ENCODE measurements at regions not wholly inside any gene's neighbourhood (a gene's known extent, or its start where the extent isn't known, plus 50 kb on each side); places are given as distances from the start of the nearest gene placed in this dataset.

- TF ChIP-seq ZFX (IDR thresholded peaks at IDR 0.05) (no peak), CTCF (conservative IDR thresholded peaks at IDR 0.05) (no peak)
- no peak overlapping the region for H3K27ac ChIP-seq
Measured at GRCh38 chr9:95648225-95648624, 131.5 kb upstream of the PTCH1 start.

- no peak for TF ChIP-seq ZFX (IDR thresholded peaks at IDR 0.05)
- TF ChIP-seq CTCF (conservative IDR thresholded peaks at IDR 0.05): no peak
- no peak overlapping the region for H3K27ac ChIP-seq
Measured at GRCh38 chr9:95645992-95646391, 129.2 kb upstream of the PTCH1 start.

GRCh38 chr9:95645579-95645978 lies 128.8 kb upstream of the PTCH1 start:
- no peak for TF ChIP-seq ZFX (IDR thresholded peaks at IDR 0.05)
- no peak for TF ChIP-seq CTCF (conservative IDR thresholded peaks at IDR 0.05)
- no peak overlapping the region for H3K27ac ChIP-seq

- H3K27ac ChIP-seq: no peak overlapping the region
- TF ChIP-seq CTCF (conservative IDR thresholded peaks at IDR 0.05): no peak
- no peak for TF ChIP-seq ZFX (IDR thresholded peaks at IDR 0.05)
Measured at GRCh38 chr9:95644377-95644776, 127.6 kb upstream of the PTCH1 start.

- TF ChIP-seq CTCF (conservative IDR thresholded peaks at IDR 0.05): no peak
- H3K27ac ChIP-seq: no peak overlapping the region
Measured at GRCh38 chr9:95643619-95644018, 126.8 kb upstream of the PTCH1 start.

- TF ChIP-seq CTCF (conservative IDR thresholded peaks at IDR 0.05) (no peak), ZFX (IDR thresholded peaks at IDR 0.05) (no peak)
- no peak overlapping the region for H3K27ac ChIP-seq
Measured at GRCh38 chr9:95642189-95642588, 125.4 kb upstream of the PTCH1 start.

- H3K27ac ChIP-seq: no peak overlapping the region
- TF ChIP-seq CTCF (conservative IDR thresholded peaks at IDR 0.05) (no peak), ZFX (IDR thresholded peaks at IDR 0.05) (no peak)
Measured at GRCh38 chr9:95641586-95641985, 124.8 kb upstream of the PTCH1 start.

All from C4-2B (cell line).